CD4-positive, alpha-beta T cell treated with Interleukin-1 beta for 1 hour (primary cell): ENCODE measurements at regions not wholly inside any gene's neighbourhood (a gene's known extent, or its start where the extent isn't known, plus 50 kb on each side); places are given as distances from the start of the nearest gene placed in this dataset.

ENCODE experiments used
- DNase-seq, 2 donors: peaks; one replicate each; pipeline ENCODE4 v3.0.0-alpha.2; 2020 to 2022

DNA sequence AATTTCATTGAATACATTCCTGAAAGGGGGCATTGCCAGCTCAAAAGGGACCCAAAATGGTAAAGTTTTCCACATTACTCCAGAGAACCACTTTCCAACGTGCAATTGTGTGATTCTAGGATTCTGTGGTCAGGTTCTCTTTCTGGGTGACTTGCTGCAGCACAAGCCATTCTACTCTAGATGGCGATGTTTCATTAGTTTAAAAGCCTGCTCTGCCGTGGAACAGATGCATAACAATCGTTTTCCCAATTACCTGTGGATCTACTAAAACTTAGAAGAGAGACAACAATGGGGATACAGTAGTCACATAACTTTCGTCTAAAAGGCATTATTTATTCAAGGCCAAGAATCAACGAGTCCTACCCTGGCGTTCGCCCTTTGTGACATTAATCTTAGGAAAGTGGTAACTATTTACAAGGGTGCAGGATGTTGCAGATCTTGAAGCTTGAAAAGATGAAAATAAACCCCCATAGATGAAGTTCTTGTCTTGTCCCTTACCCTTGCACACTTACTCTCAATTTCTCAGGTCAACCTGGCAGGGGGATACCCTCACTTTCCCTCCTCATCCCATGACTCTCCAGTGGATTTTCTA is 400.9 kb downstream of the SNAPC1 start:
- peak in 1 of 2 donors; percentile 21 for DNase-seq

DNA sequence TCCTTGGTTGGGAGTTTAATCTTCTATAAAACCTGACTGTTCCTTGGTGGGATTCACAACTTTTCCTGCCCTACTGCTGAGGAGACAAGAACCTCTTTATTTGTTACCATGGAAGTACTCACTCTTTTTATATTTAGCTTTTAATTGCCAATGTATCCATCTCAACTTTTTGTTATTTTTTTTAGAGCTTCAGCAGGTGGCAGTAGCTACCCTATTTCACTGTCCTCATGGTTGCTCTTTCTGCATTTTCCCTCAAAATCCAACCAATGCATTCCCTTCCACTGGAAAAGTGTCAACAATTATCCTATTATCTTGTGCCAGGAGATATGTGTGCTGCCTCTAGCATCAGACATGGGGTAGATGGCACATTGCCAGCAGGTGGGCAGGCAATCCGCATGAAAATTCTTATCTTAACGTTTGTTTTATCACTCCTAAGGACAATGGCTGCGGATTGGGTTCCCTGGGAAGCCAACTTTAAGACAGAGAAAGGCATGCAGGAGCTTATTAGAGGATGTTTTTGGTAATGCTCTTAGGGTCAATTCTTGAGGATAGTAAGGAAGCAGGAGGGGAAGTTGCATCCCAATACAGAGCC is 406.4 kb downstream of the SNAPC1 start:
- no peak for DNase-seq

DNA sequence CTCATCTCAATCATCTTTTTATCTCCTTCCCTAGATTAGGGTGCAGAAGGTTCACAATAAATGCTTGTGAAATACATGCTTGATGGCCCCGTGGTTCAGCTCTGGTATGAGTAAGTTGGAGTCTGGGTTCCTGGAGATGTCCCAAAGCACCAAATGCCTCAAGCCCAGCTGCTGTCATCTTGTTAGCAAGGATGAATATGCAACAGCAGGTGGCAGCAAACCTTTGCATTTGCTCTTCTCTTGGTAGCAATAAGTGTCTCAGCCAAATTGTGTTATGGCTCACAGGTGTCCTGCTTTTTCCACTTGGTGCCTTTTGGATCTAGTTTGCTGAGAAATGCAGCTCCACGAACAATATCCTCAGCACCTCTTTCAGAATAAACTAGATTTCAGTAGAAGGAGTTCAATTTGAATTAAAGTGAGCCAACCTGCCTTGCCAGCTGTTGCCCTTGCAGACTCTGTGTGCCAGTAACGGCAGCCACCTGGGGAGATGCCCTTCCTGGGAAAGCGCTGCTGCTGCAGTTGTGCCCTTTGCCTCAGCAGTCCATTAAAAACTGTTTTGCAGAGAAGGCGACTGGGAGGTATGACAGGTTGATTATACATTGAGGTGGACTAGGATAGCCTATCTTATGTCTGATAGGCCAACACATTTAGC is 417.3 kb downstream of the SNAPC1 start:
- no peak for DNase-seq

GRCh38 chr14:62181591-62181990 is 419.4 kb downstream of the SNAPC1 start:
- DNase-seq: no peak

GRCh38 chr14:62185078-62185477 is 422.9 kb downstream of the SNAPC1 start:
- no peak for DNase-seq

GRCh38 chr14:62187265-62187664 is 425.0 kb downstream of the SNAPC1 start:
- DNase-seq: no peak

DNA sequence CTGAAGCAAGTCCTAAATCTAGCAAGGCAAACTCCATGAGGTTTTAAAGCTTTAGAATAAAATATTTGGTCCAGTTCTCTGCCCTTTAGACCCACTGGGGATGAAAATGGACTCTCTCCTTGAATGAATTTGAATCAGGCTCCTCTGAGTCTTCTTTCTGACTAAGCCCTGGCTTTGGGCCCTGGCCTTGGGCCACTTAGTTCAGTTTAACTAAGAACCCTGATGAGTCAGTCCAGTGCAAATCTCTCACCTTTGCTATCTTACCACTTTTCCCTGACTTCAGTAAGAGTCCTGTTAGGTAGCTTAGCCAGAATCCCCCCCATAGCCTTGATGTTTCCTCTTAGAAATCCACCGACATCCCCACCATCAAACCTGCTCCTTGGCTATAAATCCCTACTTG is 427.5 kb downstream of the SNAPC1 start:
- DNase-seq: no peak

DNA sequence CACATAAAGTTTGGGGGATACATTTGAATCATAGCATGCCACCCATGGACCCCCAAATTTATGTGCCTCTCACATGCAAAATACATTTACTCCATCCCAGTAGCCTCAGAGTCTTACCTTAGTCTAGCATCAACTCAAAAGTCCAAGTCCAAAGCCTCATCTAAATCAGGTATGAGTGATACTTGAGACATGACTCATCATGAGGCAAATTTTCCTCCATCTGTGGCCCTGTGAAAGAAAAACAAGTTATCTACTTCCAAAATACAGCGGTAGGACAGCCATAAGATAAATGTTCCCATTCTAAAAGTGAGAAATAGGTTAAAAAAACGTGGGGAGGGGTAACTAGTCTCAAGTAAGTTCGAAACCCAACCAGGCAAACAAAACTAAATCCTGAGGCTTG is 444.2 kb downstream of the SNAPC1 start:
- DNase-seq: no peak

DNA sequence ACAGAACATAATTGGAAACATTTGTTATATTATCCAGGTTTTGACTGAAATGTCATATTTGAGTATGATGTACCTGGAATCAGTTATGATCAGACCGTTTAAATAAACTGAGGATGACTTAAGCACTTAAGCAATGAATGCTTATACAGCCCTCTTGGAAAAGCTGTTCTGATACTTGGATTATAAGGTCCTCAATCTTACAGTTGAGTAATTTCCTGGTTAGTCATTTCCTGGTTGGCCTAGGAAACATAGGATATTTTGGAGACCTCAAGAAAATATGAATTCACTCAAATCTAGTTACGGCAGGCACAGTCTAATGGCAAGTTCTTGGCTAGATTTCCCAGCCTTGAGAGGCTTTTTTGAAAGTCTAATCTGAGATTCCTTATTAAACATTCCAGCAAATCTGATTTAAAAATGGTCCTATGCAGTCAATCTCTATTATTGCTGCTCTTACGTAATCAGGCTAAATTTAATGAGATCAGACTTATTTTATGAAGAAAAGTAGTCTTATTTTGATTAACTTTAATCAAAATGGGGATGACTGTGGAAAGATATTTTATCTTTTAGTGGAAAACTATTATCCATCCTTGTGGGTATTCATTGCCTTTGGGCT is 447.2 kb downstream of the SNAPC1 start:
- no peak for DNase-seq

- DNase-seq: no peak
These were observed 451.3 kb downstream of the SNAPC1 start for GRCh38 chr14:62213516-62213915.

DNA sequence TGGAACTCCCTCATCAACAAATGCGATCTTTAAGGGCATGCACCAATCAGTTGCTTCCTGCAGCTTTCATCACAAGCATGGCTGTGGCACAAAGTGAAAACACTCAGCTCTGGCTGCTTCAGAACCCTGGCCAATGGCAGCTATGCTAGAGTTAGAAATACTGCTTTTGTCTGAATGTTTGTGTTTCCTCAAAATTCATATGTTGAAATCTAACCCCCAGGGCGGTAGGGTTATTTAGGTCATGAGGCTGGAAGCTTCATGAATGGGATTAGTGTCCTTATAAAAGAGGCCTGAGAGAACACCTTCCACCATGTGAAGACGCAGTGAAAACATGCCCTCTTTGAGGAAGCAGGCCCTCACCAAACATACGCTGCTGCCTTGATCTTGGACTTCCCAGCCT is 453.9 kb downstream of the SNAPC1 start:
- DNase-seq: no peak

DNA sequence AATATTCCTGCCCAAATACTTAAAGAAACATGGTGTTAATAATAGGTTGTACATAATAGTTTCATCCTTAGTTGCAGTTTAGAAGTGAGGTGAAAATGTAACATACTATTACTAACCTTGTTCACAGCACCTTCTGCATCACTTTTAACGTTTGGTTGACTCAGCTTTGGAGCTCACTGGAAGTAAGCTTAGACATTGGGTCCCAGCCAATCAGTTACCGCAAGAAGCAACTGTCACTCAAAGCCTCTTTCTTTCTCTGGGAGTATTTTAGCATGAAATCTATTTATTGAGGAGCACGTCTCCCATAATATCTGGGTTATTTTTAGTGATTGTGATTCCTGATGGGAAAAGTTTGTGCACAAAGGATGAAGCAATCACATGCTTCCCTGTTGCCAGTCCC is 472.6 kb downstream of the SNAPC1 start:
- no peak for DNase-seq

DNA sequence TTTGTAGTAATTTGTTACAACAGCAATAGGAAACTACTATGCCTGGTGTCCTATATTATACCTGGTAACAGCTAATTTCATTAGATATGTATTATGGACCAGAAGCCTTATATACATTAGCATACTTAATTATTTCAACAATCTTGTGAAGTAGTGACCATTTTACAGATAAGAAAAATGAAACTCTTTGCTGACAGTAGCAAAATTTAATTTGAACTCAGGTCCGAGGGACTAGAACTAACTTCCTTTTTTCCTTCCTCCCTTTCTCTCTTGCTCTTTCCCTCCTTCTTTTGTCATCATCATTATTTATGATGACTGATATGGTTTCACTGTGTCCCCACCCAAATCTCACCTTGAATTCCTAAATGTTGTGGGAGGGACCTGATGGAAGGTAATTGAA is 482.0 kb downstream of the SNAPC1 start:
- no peak for DNase-seq

DNA sequence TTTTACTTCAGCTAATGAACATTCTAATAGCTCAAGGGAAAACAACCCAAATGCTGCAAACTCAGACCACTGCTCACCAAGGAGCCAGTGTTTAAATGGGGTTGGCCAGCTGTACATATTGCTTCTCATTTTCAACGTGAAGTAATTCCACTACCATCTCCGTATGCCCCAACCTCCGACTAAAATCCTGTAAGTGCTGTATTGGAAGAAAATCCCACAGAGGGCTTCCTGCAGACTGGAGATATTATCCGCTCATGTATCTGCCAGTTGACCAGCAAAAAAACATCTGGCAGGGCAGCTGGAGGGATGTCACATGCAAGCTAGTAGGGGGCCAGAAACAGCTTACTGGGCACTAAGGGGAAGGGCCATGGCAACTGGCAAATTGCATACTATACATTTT is 485.0 kb downstream of the SNAPC1 start:
- no peak for DNase-seq

- no peak for DNase-seq
These were observed 489.0 kb downstream of the SNAPC1 start for GRCh38 chr14:62251237-62251636.

GRCh38 chr14:62253171-62253570 is 491.0 kb downstream of the SNAPC1 start:
- DNase-seq: no peak

DNA sequence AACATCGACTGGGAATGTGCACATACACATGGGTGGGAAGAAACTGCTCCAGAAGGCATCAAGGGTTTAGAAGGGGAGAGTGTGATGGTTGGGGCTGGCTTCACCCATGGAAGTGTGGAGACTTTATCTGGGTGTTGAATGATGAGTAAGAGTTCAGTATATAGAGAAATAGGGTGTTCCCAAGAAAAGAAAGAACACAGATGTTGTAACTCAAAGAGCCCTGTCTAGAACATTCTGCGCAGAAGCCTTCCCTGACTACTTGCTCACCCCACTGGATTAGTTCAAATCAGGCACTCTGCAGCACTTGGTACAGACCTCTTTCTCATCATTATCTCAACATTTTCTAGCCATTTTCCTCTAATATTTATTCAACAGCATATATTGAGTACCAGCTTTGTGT is 491.7 kb downstream of the SNAPC1 start:
- DNase-seq: no peak

- no peak for DNase-seq
These were observed 507.0 kb downstream of the SNAPC1 start for GRCh38 chr14:62269204-62269603.

DNA sequence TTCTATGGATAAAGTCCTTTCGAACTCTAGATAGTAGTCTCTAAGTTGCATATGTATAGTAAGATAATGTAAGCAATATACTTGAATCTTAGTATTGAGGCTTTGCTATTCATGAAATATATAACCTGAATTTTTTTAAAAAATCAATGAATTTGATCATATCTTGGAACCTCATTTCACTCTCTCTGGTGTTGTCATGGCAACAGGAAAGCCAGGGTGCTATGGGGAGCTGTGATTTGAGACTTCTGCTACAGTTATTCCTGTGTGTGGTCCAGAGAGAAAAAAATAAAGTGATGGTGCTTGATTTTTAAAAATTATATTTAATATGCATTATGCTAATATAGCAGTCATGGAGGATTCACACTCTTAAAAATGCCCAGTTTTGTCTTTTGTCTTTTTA is 508.0 kb downstream of the SNAPC1 start:
- DNase-seq: no peak

GRCh38 chr14:62280366-62280765 is 518.1 kb downstream of the SNAPC1 start:
- DNase-seq: no peak

- DNase-seq: no peak
These were observed 521.6 kb downstream of the SNAPC1 start for GRCh38 chr14:62283837-62284236.

GRCh38 chr14:62289471-62289870 is 527.3 kb downstream of the SNAPC1 start:
- DNase-seq: no peak

GRCh38 chr14:62301080-62301479 is 538.9 kb downstream of the SNAPC1 start:
- DNase-seq: no peak

GRCh38 chr14:62301911-62302310 is 539.7 kb downstream of the SNAPC1 start:
- no peak for DNase-seq
